Rectal smooth muscle tissue (tissue), 1 donor: ENCODE measurements at regions not wholly inside any gene's neighbourhood (a gene's known extent, or its start where the extent isn't known, plus 50 kb on each side); places are given as distances from the start of the nearest gene placed in this dataset.

ENCODE experiments used
- H3K27ac ChIP-seq: one replicate; pipeline ENCODE4 v1.7.0; 2013; ENCODE audit warnings: low read depth, low read length, inconsistent platforms
- H3K27me3 ChIP-seq: one replicate; pipeline ENCODE4 v1.7.0; 2013; ENCODE audit warnings: low read length; ENCODE audit not compliant: control insufficient read depth, insufficient read depth
- H3K36me3 ChIP-seq: one replicate; pipeline ENCODE4 v1.7.0; 2013; ENCODE audit warnings: low read length; ENCODE audit not compliant: control insufficient read depth, insufficient read depth
- H3K4me1 ChIP-seq: one replicate; pipeline ENCODE4 v1.7.0; 2013; ENCODE audit warnings: low read length; ENCODE audit not compliant: control insufficient read depth, insufficient read depth
- H3K4me3 ChIP-seq: one replicate; pipeline ENCODE4 v1.7.0; 2013; ENCODE audit warnings: low read length
- H3K9ac ChIP-seq: one replicate; pipeline ENCODE4 v1.7.0; 2013; ENCODE audit warnings: low read length

DNA sequence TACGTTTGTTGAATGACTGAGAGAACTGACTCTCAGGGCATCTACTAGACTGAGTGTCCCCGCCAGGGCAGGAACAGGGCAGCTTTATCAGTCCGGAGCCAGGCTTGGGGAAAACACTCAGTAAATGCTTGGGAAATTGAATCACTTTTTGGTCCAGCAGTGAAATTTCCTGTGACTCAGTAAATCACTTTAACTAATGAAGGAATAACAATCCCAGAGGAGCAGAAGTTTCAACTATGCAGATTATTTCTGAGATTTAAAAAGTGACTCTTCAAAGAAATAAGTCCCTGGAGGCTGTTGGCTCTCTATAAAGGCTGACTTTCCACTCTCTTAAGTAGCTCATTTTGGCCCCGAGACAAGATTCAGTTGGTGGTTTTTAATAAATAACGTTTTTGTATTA is 101.8 kb downstream of the FOXL1 start:
- Histone ChIP-seq H3K4me1 (no peaks in the 10 kb centered on the region), H3K27me3 (no peaks in the 10 kb centered on the region), H3K9ac (no peak overlapping the region), H3K4me3 (no peak overlapping the region), H3K36me3 (no peaks in the 10 kb centered on the region), H3K27ac (no peak overlapping the region)

DNA sequence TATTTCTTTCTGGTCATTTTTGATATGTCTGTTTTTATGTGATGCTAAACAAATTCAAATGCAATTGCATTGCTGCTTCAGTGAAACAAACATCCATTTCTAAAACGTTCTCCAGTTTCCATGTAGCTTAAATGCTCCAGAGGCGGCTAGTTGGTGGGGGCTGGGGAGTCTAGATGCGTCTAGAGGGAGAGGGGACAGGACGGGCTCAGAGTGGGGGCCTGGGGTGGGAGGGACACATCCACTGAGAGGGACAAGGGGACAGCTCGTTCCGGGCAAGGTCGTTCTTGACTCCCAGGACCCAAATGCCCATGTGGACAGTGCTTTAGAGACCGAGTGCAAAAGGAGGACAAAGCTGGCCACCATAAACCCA is 102.3 kb downstream of the FOXL1 start:
- Histone ChIP-seq H3K4me1 (no peaks in the 10 kb centered on the region), H3K4me3 (no peak overlapping the region), H3K9ac (no peak overlapping the region), H3K27me3 (no peaks in the 10 kb centered on the region), H3K27ac (no peak overlapping the region), H3K36me3 (no peaks in the 10 kb centered on the region)

- Histone ChIP-seq H3K27ac (no peak overlapping the region), H3K9ac (no peak overlapping the region), H3K27me3 (no peaks in the 10 kb centered on the region), H3K4me3 (no peak overlapping the region), H3K4me1 (no peaks in the 10 kb centered on the region), H3K36me3 (no peaks in the 10 kb centered on the region)
These were observed 102.8 kb downstream of the FOXL1 start for GRCh38 chr16:86681031-86681756.

- H3K27me3 ChIP-seq: no peaks in the 10 kb centered on the region
- no peaks in the 10 kb centered on the region for H3K36me3 ChIP-seq
- no peak overlapping the region for H3K9ac ChIP-seq
- H3K27ac ChIP-seq: no peak overlapping the region
- no peak overlapping the region for H3K4me3 ChIP-seq
- no peaks in the 10 kb centered on the region for H3K4me1 ChIP-seq
These were observed 103.4 kb downstream of the FOXL1 start for GRCh38 chr16:86681757-86682106.

- Histone ChIP-seq H3K27me3 (no peaks in the 10 kb centered on the region), H3K9ac (no peak overlapping the region), H3K4me1 (no peaks in the 10 kb centered on the region), H3K36me3 (no peaks in the 10 kb centered on the region), H3K27ac (no peak overlapping the region), H3K4me3 (no peak overlapping the region)
These were observed 104.0 kb downstream of the FOXL1 start for GRCh38 chr16:86682219-86682904.

- Histone ChIP-seq H3K27ac (no peak overlapping the region), H3K27me3 (no peaks in the 10 kb centered on the region), H3K9ac (no peak overlapping the region), H3K4me1 (no peaks in the 10 kb centered on the region), H3K4me3 (no peak overlapping the region), H3K36me3 (no peaks in the 10 kb centered on the region)
These were observed 105.3 kb downstream of the FOXL1 start for GRCh38 chr16:86683441-86684194.

DNA sequence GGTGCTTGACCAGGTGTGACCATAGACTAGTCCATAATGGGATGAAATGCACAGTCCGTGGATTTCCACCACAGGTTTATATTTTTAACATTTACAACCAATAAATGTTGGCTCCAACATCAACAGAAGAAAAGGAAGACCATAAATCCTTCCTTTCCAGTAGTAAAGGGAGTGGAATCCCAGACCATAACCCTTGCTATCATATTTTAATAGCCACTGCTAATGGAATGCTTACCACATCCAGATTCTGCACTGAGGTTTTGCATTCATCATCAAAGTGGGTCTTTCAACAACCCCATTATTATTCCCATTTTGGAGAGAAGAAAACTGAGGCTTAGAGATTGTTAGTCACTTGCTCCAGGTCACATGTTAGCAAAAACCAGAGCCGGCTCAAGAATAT is 106.7 kb downstream of the FOXL1 start:
- no peak overlapping the region for H3K27ac ChIP-seq
- H3K4me1 ChIP-seq: no peaks in the 10 kb centered on the region
- H3K4me3 ChIP-seq: no peak overlapping the region
- no peaks in the 10 kb centered on the region for H3K27me3 ChIP-seq
- no peaks in the 10 kb centered on the region for H3K36me3 ChIP-seq
- H3K9ac ChIP-seq: no peak overlapping the region

- H3K27ac ChIP-seq: no peak overlapping the region
- H3K27me3 ChIP-seq: no peaks in the 10 kb centered on the region
- no peak overlapping the region for H3K4me3 ChIP-seq
- H3K36me3 ChIP-seq: no peaks in the 10 kb centered on the region
- H3K9ac ChIP-seq: no peak overlapping the region
- no peaks in the 10 kb centered on the region for H3K4me1 ChIP-seq
These were observed 112.6 kb downstream of the FOXL1 start for GRCh38 chr16:86690970-86691369.

- H3K27me3 ChIP-seq: no peaks in the 10 kb centered on the region
- no peak overlapping the region for H3K4me3 ChIP-seq
- H3K36me3 ChIP-seq: no peaks in the 10 kb centered on the region
- H3K9ac ChIP-seq: no peak overlapping the region
- H3K27ac ChIP-seq: no peak overlapping the region
- H3K4me1 ChIP-seq: no peaks in the 10 kb centered on the region
These were observed 114.1 kb downstream of the FOXL1 start for GRCh38 chr16:86692426-86692825.

DNA sequence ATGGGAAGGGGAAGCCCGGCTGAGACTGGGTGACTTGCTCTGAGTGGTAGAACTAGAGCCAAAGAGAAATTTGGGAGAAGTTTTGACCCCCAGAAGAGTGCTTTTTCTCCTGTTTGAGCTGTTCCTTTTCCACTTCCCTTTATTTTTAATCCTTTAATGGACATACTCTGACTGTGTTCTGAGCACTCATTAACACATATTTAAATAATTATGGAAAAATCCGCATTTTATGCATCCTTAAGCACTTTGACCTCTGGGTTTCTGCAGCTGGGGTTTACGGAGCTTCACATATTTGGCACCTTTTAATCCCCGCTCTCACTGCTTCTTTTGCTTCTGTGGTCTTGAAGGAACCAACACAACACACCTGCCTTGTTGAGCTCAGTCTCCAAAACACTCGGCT is 114.7 kb downstream of the FOXL1 start:
- no peaks in the 10 kb centered on the region for H3K27me3 ChIP-seq
- no peak overlapping the region for H3K9ac ChIP-seq
- no peaks in the 10 kb centered on the region for H3K4me1 ChIP-seq
- H3K4me3 ChIP-seq: no peak overlapping the region
- H3K27ac ChIP-seq: no peak overlapping the region
- no peaks in the 10 kb centered on the region for H3K36me3 ChIP-seq

DNA sequence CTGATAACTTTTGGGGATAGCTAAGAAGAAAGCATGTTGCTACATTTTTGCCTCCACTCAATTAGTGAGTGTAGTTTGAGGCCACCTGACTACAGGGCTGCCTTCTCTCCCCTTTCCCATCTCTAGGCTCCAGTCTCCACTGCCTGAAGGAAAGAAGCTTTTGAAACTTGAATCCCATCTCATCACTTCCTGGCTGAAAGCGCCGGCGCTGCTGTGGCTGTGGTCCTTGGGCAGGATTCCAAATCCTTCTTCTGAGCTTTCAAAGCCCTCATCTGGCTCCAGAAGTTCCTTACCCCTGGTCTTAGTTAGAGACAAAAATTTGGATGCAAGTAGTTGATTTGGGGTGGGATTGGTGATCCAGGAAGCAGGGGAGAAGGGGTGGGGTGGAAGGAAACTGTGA is 119.4 kb downstream of the FOXL1 start:
- no peaks in the 10 kb centered on the region for H3K36me3 ChIP-seq
- H3K9ac ChIP-seq: no peak overlapping the region
- H3K27ac ChIP-seq: no peak overlapping the region
- no peak overlapping the region for H3K4me3 ChIP-seq
- H3K4me1 ChIP-seq: no peaks in the 10 kb centered on the region
- no peaks in the 10 kb centered on the region for H3K27me3 ChIP-seq

DNA sequence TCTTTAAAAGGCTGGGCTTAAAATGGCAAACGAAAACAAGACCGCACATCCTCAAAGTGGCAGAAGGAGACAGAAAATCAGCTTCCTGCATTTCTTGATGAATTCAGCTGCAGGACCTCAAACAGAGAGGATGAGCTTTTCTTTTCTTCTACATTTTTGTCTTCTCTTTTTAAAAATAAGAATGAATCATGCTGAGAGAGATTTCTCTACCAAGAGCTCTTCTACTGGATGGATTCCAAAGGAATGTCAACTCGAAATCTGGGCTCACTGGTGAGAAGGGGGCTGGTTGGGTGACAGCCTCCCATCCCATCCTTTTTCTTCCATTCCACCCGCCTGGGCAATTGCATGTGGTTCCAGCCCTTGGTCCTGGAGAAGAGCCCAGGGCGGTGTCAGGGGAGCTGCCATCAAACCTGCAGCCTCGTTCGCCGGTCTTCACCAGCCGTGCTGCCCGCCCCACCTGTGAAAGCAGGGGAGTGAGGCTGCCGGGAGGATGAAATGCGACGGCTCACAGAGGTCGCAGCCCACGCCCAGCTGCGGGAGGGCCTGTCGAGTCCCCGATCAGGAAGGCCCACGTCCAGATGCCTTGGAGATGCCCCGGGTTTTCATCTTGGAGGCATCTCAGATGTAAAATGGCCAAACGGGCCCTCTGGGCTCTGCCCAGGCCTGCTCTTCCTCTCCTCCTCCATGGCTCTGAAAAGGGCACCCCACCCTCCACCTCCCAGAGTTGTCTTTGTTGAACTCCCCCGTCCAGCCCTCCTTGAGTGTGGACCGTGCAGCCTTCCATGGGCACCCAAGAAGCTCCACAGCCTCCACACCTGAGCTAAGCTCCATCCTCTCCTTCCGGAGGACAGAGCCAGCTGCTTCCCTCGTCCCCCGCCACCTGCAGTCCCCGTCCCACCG is 121.9 kb downstream of the FOXL1 start:
- H3K27me3 ChIP-seq: no peaks in the 10 kb centered on the region

More for the DNA sequence above, 121.9 kb downstream of the FOXL1 start:
- no peak overlapping the region for H3K27ac ChIP-seq
- no peak overlapping the region for H3K4me3 ChIP-seq
- H3K9ac ChIP-seq: no peak overlapping the region
- H3K4me1 ChIP-seq: no peaks in the 10 kb centered on the region
- H3K36me3 ChIP-seq: no peaks in the 10 kb centered on the region
